OCI-LY3 (cell line): ENCODE measurements at regions not wholly inside any gene's neighbourhood (a gene's known extent, or its start where the extent isn't known, plus 50 kb on each side); places are given as distances from the start of the nearest gene placed in this dataset.
A peak's percentile ranks its signal among the peaks of the same experiment; 100 is the strongest.

Experiments used
- H2AFZ ChIP-seq: fragments of 200-600, 300-600 bp; shearing (Covaris generic); 2 replicates; pipeline ENCODE4 v1.6.0; 2014; ENCODE audit warnings: antibody characterized with exemption, low read depth, low read length
- H3K27ac ChIP-seq: fragments of 200-600, 300-600 bp; sonication (generic); 2 replicates; pipeline ENCODE4 v1.5.1; 2014; ENCODE audit warnings: mild to moderate bottlenecking, low read length, moderate library complexity, mixed read lengths
- H3K27me3 ChIP-seq: fragments of 200-600, 300-600 bp; sonication (generic); 2 replicates; pipeline ENCODE4 v1.6.1; 2014; ENCODE audit warnings: low read depth, low read length, mixed read lengths
- H3K36me3 ChIP-seq: fragments of 200-600, 300-600 bp; sonication (generic); replicated peaks from 2 replicates; pipeline ENCODE3; 2014; ENCODE audit warnings: low read depth, low read length, mixed read lengths
- H3K4me1 ChIP-seq: fragments of 300-600, 200-600 bp; sonication (generic); 2 replicates; pipeline ENCODE4 v1.6.1; 2014; ENCODE audit warnings: low read length, mixed read lengths
- H3K4me2 ChIP-seq: fragments of 200-600, 300-600 bp; sonication (generic); 2 replicates; pipeline ENCODE4 v1.6.1; 2014; ENCODE audit warnings: low read length, mixed read lengths
- H3K4me3 ChIP-seq: fragments of 300-600, 200-600 bp; sonication (generic); 2 replicates; pipeline ENCODE4 v1.5.1; 2014; ENCODE audit warnings: antibody characterized with exemption, mild to moderate bottlenecking, low read length, moderate library complexity
- H3K79me2 ChIP-seq: fragments of 300-600, 200-600 bp; shearing (Covaris generic); 2 replicates; pipeline ENCODE4 v1.6.1; 2014; ENCODE audit warnings: mild to moderate bottlenecking, low read length, mixed read lengths
- H3K9ac ChIP-seq: fragments of 300-600, 200-600 bp; shearing (Covaris generic); 2 replicates; pipeline ENCODE4 v1.6.0; 2014; ENCODE audit warnings: mild to moderate bottlenecking, low read length, moderate library complexity
- H3K9me3 ChIP-seq: fragments of 200-600, 300-600 bp; shearing (Covaris generic); 2 replicates; pipeline ENCODE4 v1.6.1; 2014; ENCODE audit warnings: low read length, mixed read lengths; ENCODE audit not compliant: insufficient read depth
- H4K20me1 ChIP-seq: fragments of 200-600, 300-600 bp; sonication (generic); 2 replicates; pipeline ENCODE4 v1.6.1; 2016; ENCODE audit warnings: low read length, mixed read lengths; ENCODE audit not compliant: insufficient read depth
- EZH2phosphoT487 ChIP-seq: fragments of 200-600 bp; shearing (Covaris generic); IDR thresholded peaks from 2 replicates; pipeline ENCODE4 v1.6.1; 2018; ENCODE audit warnings: antibody characterized with exemption, mixed run types, low read depth
- TF ChIP-seq, protein P1 (sequence below): fragments of 200-600, 300-600 bp; sonication (generic); IDR thresholded peaks from 2 replicates; pipeline ENCODE4 v1.5.1; 2014; ENCODE audit warnings: antibody characterized with exemption, low read length, low read depth

DNA sequence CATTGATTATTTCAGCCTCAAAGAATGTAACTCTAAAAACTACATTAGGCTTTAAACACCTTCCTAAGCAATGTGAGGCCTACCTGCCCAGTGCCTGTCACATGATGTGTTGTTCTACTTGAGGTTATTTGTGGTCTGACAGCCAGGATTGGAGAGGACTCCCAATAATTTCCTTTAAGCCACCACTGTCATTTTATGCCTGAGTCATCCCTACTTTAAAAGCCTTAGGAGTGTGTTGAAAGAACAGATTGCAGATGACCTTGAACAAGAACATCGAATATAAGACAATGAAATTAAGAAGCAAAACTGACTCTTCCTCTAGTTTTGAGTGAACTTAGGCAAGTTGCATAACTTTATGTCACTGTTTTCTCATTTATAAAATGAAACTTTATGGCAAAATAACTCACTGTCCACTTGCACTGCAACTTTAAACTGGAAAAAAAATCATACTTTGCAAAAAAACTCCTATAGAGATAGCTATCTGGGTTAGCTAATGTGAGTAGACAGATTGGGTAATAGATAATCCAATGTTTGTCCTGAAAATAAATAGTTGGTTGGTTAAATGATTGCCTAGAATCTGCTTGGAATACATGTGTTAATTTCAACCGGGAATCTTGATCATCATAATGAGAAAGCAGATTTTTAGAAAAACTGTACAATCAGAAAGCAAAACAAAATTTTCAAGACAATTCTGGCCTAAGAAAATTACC is 361.2 kb downstream of the SUCLA2 start:
- Histone ChIP-seq H3K4me1 (no peaks in the 10 kb centered on the region), H3K27ac (no peak overlapping the region)
- TF ChIP-seq, protein P1, sequence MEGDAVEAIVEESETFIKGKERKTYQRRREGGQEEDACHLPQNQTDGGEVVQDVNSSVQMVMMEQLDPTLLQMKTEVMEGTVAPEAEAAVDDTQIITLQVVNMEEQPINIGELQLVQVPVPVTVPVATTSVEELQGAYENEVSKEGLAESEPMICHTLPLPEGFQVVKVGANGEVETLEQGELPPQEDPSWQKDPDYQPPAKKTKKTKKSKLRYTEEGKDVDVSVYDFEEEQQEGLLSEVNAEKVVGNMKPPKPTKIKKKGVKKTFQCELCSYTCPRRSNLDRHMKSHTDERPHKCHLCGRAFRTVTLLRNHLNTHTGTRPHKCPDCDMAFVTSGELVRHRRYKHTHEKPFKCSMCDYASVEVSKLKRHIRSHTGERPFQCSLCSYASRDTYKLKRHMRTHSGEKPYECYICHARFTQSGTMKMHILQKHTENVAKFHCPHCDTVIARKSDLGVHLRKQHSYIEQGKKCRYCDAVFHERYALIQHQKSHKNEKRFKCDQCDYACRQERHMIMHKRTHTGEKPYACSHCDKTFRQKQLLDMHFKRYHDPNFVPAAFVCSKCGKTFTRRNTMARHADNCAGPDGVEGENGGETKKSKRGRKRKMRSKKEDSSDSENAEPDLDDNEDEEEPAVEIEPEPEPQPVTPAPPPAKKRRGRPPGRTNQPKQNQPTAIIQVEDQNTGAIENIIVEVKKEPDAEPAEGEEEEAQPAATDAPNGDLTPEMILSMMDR, result no peak
- no peak for TF ChIP-seq EZH2phosphoT487

DNA sequence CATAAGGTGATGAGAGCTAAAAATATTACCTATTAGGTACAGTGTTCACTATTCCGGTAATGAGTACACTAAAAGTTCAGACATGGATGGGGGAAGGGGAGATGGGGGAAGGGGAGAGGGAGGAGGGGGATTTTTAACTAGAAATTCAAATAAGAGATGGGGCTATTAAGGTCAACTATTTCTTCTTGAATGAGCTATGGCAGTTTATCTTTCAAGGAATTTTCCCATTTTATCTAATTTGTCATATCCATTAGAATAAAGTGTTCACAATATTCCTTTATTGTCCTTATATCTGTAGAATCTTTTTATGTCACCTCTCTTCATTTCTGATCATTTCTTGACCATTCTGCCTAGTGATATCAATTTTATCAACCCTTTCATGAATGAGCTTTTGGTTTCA is 362.4 kb downstream of the SUCLA2 start:
- H3K27ac ChIP-seq, result no peak overlapping the region
- no peaks in the 10 kb centered on the region for H3K79me2 ChIP-seq
- H3K4me1 ChIP-seq, result no peaks in the 10 kb centered on the region; the same call in 1 of the 2 replicates
- no peaks in the 10 kb centered on the region for H3K27me3 ChIP-seq
- no peak overlapping the region for H3K4me3 ChIP-seq
- no peak overlapping the region for H2AFZ ChIP-seq
- peaks cover 8% of the 10 kb centered on the region; the same call in 1 of the 2 replicates for H3K9me3 ChIP-seq
- H4K20me1 ChIP-seq, result no peaks in the 10 kb centered on the region
- H3K4me2 ChIP-seq, result no peak overlapping the region
- H3K9ac ChIP-seq, result no peak overlapping the region
- no peaks in the 10 kb centered on the region for H3K36me3 ChIP-seq
- TF ChIP-seq EZH2phosphoT487, result no peak
- TF ChIP-seq, protein P1, result no peak

More for the DNA sequence above, 361.2 kb downstream of the SUCLA2 start:
- Histone ChIP-seq H3K36me3 (no peaks in the 10 kb centered on the region), H2AFZ (no peak overlapping the region), H3K9me3 (peaks cover 4% of the 10 kb centered on the region; the same call in 1 of the 2 replicates), H3K27me3 (no peaks in the 10 kb centered on the region), H4K20me1 (no peaks in the 10 kb centered on the region), H3K4me2 (no peak overlapping the region), H3K4me3 (no peak overlapping the region), H3K79me2 (no peaks in the 10 kb centered on the region), H3K9ac (no peak overlapping the region)

DNA sequence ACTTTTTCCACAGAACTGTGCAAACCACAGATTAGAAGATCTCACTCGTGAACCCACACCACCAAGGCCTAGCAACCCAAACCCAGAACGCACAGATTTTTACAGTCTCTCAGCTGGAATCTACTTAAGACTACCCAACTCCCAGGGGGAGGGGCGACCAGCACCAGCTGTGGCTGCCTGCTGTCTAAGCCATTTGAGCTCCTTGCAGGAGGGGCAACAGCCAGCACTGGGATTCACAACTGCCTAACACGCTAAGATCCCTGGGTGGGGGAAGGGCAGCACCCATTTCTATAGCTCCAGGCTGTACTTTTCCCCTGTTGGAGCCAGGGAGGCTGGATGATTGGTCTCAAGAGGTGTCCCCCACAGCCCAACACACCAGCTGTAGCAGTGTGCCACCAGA is 368.8 kb downstream of the SUCLA2 start:
- H3K9me3 ChIP-seq, result peaks cover 16% of the 10 kb centered on the region
- peak overlapping the region; percentile 14; the same call in 1 of the 2 replicates for H3K9ac ChIP-seq
- peak overlapping the region; percentile 50 for H3K4me2 ChIP-seq
- no peaks in the 10 kb centered on the region for H3K79me2 ChIP-seq
- H4K20me1 ChIP-seq, result no peaks in the 10 kb centered on the region
- H3K27ac ChIP-seq, result peak overlapping the region; percentile 52
- H2AFZ ChIP-seq, result peak overlapping the region; percentile 84
- peak overlapping the region; percentile 35 for H3K4me3 ChIP-seq
- no peaks in the 10 kb centered on the region for H3K27me3 ChIP-seq
- TF ChIP-seq, protein P1, result no peak
- no peak for TF ChIP-seq EZH2phosphoT487
- peaks cover 23% of the 10 kb centered on the region for H3K4me1 ChIP-seq
- H3K36me3 ChIP-seq, result peaks cover 5% of the 10 kb centered on the region

DNA sequence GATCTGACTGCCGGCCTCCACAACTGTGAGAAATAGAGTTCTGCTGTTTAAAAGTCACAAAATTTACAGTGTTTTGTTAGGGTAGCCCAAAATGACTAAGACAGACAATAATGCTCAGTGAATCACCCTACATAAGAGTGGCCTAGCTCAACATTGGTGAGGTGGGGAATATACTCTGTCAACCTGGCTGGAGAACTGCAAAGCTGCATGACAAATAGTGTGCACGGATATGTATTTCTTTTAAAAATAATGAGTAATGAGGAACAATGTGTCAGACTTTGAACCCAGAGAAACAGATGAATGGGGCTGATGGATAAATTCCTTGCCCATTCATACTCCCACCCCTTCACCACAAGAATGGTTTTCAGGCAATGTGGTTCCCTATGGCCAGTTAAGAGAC is 372.4 kb downstream of the SUCLA2 start:
- peaks cover 23% of the 10 kb centered on the region for H3K4me1 ChIP-seq
- TF ChIP-seq, protein P1, result no peak
- no peak for TF ChIP-seq EZH2phosphoT487
- H3K9me3 ChIP-seq, result peaks cover 8% of the 10 kb centered on the region
- no peak overlapping the region for H3K4me3 ChIP-seq
- H3K27me3 ChIP-seq, result peaks cover 11% of the 10 kb centered on the region
- peaks cover 5% of the 10 kb centered on the region for H3K36me3 ChIP-seq
- no peak overlapping the region for H3K9ac ChIP-seq
- H3K79me2 ChIP-seq, result no peaks in the 10 kb centered on the region
- H2AFZ ChIP-seq, result no peak overlapping the region
- no peak overlapping the region for H3K27ac ChIP-seq
- no peaks in the 10 kb centered on the region for H4K20me1 ChIP-seq
- no peak overlapping the region for H3K4me2 ChIP-seq
